Pancreas (tissue), 10 donors: ENCODE measurements at regions not wholly inside any gene's neighbourhood (a gene's known extent, or its start where the extent isn't known, plus 50 kb on each side); places are given as distances from the start of the nearest gene placed in this dataset.
"Not testable (repeated sequence)": the region's sequence is repeated elsewhere in the genome, so short reads cannot be mapped to it uniquely, and the experiment has no call there.

ENCODE experiments used
- ATAC-seq, 4 donors: fragments of 200-7000 bp; cut with Tn5 transposase; one replicate each; pipeline versions ENCODE4 v1.8.0 to v1.9.1; 2020; ENCODE audit warnings: mild to moderate bottlenecking in 4 of 4, moderate library complexity in 4 of 4
- DNase-seq, 6 donors: peaks; one replicate each; pipeline ENCODE4 v3.0.0-alpha.2; 2020
- FAIRE-seq: peaks from 2 replicates; lab custom pipeline; 2012; peaks lifted over from hg19 to GRCh38; lab: Jason Lieb, UNC
- H3K27ac ChIP-seq, 4 donors: fragments of 200-600 bp; sonication (generic); 1 replicate in 3 of 4; 2 replicates in 1 of 4; pipeline versions ENCODE4 v1.5.0 to v1.8.0; 2020
- H3K27me3 ChIP-seq, 4 donors: fragments of 200-600 bp; one replicate each; pipeline ENCODE4 v1.8.0; 2021
- H3K36me3 ChIP-seq, 3 donors: fragments of 200-600 bp; sonication (generic) in 1 of 3; one replicate each; pipeline versions ENCODE4 v1.5.0 to v1.8.0; 2020 to 2021
- H3K4me1 ChIP-seq, 3 donors: fragments of 200-600 bp; one replicate each; pipeline ENCODE4 v1.8.0; 2021
- H3K4me3 ChIP-seq, 4 donors: fragments of 200-600 bp; sonication (generic) in 2 of 4; one replicate each; pipeline versions ENCODE4 v1.5.0 to v1.8.0; 2020 to 2021
- H3K9me3 ChIP-seq, 4 donors: fragments of 200-600 bp; one replicate each; pipeline ENCODE4 v1.8.0; 2021
- CTCF ChIP-seq, 4 donors: fragments of 200-600 bp; sonication (generic) in 3 of 4; IDR thresholded peaks; one replicate each; pipeline versions ENCODE4 v1.5.0 to v1.8.0; 2021; ENCODE audit warnings: antibody characterized with exemption in 4 of 4
- WGBS, 2 donors: extraction: QIAGEN DNeasy Blood & Tissue Kit; methylation state at CpG; one replicate each; pipeline ENCODE4 v1.1.7; 2013; 5-methylcytosine and 5-hydroxymethylcytosine counted together
- intact Hi-C, 3 donors: fragments of 100-400 bp; cut with DNase I; formaldehyde crosslinking; loops; one replicate each; pipeline versions ENCODE4 v1.11.1 to v1.14.2; 2022
- donor health status: healthy with polysubstance abuse.
- donor health status: DM: no; HTN: no; CAD: no; lungs with moderate emphysema.
- donor health status: DM: no; HTN: no; CAD: no.
- donor health status: control.
- donor health status: control.
- donor health status: Bipolar disorder and iron deficiency.
- donor health status: DM: yes; HTN: yes; CAD: no.
- donor health status: DM: no; HTN: no; CAD: no.
- donor health status: DM: no; HTN: no; CAD: no.
- donor health status: DM: yes; HTN: yes; CAD: no.

- Histone ChIP-seq H3K4me1 (no peaks in the 10 kb centered on the region), H3K27me3 (no peaks in the 10 kb centered on the region), H3K27ac (no peak overlapping the region), H3K4me3 (no peak overlapping the region), H3K9me3 (no peaks in the 10 kb centered on the region), H3K36me3 (no peaks in the 10 kb centered on the region)
- ATAC-seq (no peak), FAIRE-seq (no peak), DNase-seq (no peak)
- TF ChIP-seq CTCF (IDR thresholded peaks at IDR 0.05): no peak
- 83 to 89% methylated on average over 53 to 55 of the region's 55 CpGs for WGBS, 2 donors
- intact Hi-C loops: no loop called here
Observed at GRCh38 chr22:48622891-48623545, 1204.7 kb downstream of the BRD1 start.

GRCh38 chr22:48621085-48621484 lies 1206.6 kb downstream of the BRD1 start:
- FAIRE-seq (no peak), ATAC-seq (no peak), DNase-seq (no peak)
- Histone ChIP-seq H3K36me3 (no peaks in the 10 kb centered on the region), H3K4me3 (no peak overlapping the region), H3K27me3 (no peaks in the 10 kb centered on the region), H3K9me3 (no peaks in the 10 kb centered on the region), H3K4me1 (no peaks in the 10 kb centered on the region), H3K27ac (no peak overlapping the region)
- TF ChIP-seq CTCF (IDR thresholded peaks at IDR 0.05): no peak
- intact Hi-C loops: no loop called here

- ATAC-seq, H3K4me3 ChIP-seq, intact Hi-C loops, H3K27ac ChIP-seq, H3K36me3 ChIP-seq, H3K9me3 ChIP-seq, DNase-seq, H3K4me1 ChIP-seq, FAIRE-seq, H3K27me3 ChIP-seq: not testable (repeated sequence)
- WGBS, 2 donors: 63 to 73% methylated on average over 2 of the region's 2 CpGs
Observed at GRCh38 chr22:48620460-48620859, 1207.2 kb downstream of the BRD1 start.

- no peak for TF ChIP-seq CTCF (IDR thresholded peaks at IDR 0.05)
- WGBS, 2 donors: 66 to 74% methylated on average over 17 to 20 of the region's 20 CpGs
Observed at GRCh38 chr22:48619721-48620120, 1208.0 kb downstream of the BRD1 start.

GRCh38 chr22:48618326-48618725 lies 1209.3 kb downstream of the BRD1 start:
- H3K4me3 ChIP-seq: no peak overlapping the region
- DNase-seq (no peak), ATAC-seq (no peak), FAIRE-seq (no peak)
- H3K27ac ChIP-seq: no peak overlapping the region
- H3K4me1 ChIP-seq: no peaks in the 10 kb centered on the region
- H3K9me3 ChIP-seq: no peaks in the 10 kb centered on the region
- H3K36me3 ChIP-seq: no peaks in the 10 kb centered on the region
- 57 to 79% methylated on average over 18 of the region's 18 CpGs for WGBS, 2 donors
- H3K27me3 ChIP-seq: no peaks in the 10 kb centered on the region
- TF ChIP-seq CTCF (IDR thresholded peaks at IDR 0.05): no peak
- intact Hi-C loops: loop anchor here in 1 of 3 donors (5.0 kb wide), 1 partner anchor 51 kb away; no protein-coding TSS in a partner anchor

More at GRCh38 chr22:48619721-48620120, 1208.0 kb downstream of the BRD1 start:
- Histone ChIP-seq H3K4me3 (no peak overlapping the region), H3K9me3 (no peaks in the 10 kb centered on the region), H3K27me3 (no peaks in the 10 kb centered on the region), H3K4me1 (no peaks in the 10 kb centered on the region), H3K36me3 (no peaks in the 10 kb centered on the region), H3K27ac (no peak overlapping the region)
- DNase-seq: no peak
- no peak for FAIRE-seq
- ATAC-seq: no peak
- intact Hi-C loops: loop anchor here in 1 of 3 donors (5.0 kb wide), 1 partner anchor 52 kb away; no protein-coding TSS in a partner anchor
